ENCODE measurements at regions not wholly inside any gene's neighbourhood (a gene's known extent, or its start where the extent isn't known, plus 50 kb on each side); places are given as distances from the start of the nearest gene placed in this dataset.

DNA sequence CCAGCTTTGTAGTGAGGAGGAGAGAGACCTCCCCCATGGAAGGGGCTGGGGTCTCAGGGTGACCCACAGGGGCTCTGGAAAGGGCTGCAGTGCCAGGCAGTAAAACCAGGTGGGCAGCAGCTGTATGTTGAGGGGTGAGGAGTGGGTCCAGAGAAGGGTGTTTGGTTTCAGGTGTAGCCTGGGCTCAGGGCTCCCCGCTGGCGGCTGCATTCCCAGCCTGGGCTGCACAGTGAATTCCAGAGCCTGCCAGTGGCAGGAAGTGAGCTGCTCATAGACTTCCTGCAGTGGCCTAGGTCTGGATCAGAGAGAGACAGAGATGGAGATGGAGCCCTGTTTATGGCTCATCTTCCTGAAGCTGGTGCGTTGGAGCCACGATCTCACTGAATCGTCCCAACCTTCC, 356.4 kb downstream of the PTPRU start:
- Histone ChIP-seq H3K27ac (no peak overlapping the region), H3K9me3 (no peaks in the 10 kb centered on the region), H3K4me2 (no peak overlapping the region), H3K4me3 (no peak overlapping the region), H3K4me1 (no peaks in the 10 kb centered on the region)
- no peak for FAIRE-seq
- DNase-seq (ENCODE audit: low read depth in 1 of 2, low spot score in 1 of 2): no peak
- ChIA-PET CTCF (no interaction called here), POLR2A (no interaction called here)
- TF ChIP-seq POLR2A (IDR thresholded peaks at IDR 0.05; ENCODE audit: low read length) (no peak), NPAS2 (CRISPR knock-in tag; IDR thresholded peaks at IDR 0.05; ENCODE audit: borderline replicate concordance) (no peak), EHMT2 (IDR thresholded peaks at IDR 0.05; ENCODE audit: low read depth) (no peak), HOXB5 (CRISPR knock-in tag; IDR thresholded peaks at IDR 0.05) (no peak), ZNF302 (CRISPR knock-in tag; IDR thresholded peaks at IDR 0.05) (no peak), RNF2 (IDR thresholded peaks at IDR 0.05; ENCODE audit: borderline replicate concordance, low read depth) (no peak), ZFP36 (IDR thresholded peaks at IDR 0.05; ENCODE audit: borderline replicate concordance, partially characterized antibody) (no peak), CBX8 (IDR thresholded peaks at IDR 0.05) (no peak), KDM1A (IDR thresholded peaks at IDR 0.05; ENCODE audit: low read depth) (no peak)
- TF ChIP-seq, protein P1, sequence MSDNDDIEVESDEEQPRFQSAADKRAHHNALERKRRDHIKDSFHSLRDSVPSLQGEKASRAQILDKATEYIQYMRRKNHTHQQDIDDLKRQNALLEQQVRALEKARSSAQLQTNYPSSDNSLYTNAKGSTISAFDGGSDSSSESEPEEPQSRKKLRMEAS (IDR thresholded peaks at IDR 0.05): no peak
- TF ChIP-seq, protein P2, sequence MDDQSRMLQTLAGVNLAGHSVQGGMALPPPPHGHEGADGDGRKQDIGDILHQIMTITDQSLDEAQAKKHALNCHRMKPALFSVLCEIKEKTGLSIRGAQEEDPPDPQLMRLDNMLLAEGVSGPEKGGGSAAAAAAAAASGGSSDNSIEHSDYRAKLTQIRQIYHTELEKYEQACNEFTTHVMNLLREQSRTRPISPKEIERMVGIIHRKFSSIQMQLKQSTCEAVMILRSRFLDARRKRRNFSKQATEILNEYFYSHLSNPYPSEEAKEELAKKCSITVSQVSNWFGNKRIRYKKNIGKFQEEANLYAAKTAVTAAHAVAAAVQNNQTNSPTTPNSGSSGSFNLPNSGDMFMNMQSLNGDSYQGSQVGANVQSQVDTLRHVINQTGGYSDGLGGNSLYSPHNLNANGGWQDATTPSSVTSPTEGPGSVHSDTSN (IDR thresholded peaks at IDR 0.05): no peak
- WGBS (ENCODE audit: missing lambda C conversion rate): 33% methylated on average over 3 of the region's 5 CpGs
- ATAC-seq: no peak

DNA sequence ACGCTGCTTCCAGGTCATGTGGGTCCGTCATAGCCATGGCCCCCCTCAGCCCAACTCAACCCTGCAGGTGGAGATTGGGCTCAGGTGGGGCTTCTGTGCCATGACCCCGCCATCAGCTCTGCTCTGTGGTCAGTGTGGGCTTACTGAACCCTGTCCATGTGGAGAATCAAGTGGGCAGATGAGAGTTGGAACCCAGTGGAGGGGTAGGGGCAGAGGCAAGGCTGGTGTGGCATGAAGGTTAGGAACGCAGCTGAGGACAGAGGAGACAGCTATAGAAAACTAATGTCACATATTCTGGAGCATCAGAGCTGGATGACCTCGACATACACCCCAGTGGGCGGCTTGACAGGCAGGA, 355.9 kb downstream of the PTPRU start:
- no peak for FAIRE-seq
- ChIA-PET POLR2A (no interaction called here), CTCF (no interaction called here)
- Histone ChIP-seq H3K4me3 (no peak overlapping the region), H3K4me1 (no peaks in the 10 kb centered on the region), H3K4me2 (no peak overlapping the region), H3K9me3 (no peaks in the 10 kb centered on the region), H3K27ac (no peak overlapping the region)
- TF ChIP-seq HOXA7 (CRISPR knock-in tag; IDR thresholded peaks at IDR 0.05): no peak
- TF ChIP-seq MAZ (IDR thresholded peaks at IDR 0.05; ENCODE audit: borderline replicate concordance, low read depth, low read length): no peak
- TF ChIP-seq KDM5A (IDR thresholded peaks at IDR 0.05): no peak
- ATAC-seq: no peak
- no peak for DNase-seq (ENCODE audit: low read depth in 1 of 2, low spot score in 1 of 2)
- WGBS (ENCODE audit: missing lambda C conversion rate): 37% methylated on average over 3 of the region's 6 CpGs

DNA sequence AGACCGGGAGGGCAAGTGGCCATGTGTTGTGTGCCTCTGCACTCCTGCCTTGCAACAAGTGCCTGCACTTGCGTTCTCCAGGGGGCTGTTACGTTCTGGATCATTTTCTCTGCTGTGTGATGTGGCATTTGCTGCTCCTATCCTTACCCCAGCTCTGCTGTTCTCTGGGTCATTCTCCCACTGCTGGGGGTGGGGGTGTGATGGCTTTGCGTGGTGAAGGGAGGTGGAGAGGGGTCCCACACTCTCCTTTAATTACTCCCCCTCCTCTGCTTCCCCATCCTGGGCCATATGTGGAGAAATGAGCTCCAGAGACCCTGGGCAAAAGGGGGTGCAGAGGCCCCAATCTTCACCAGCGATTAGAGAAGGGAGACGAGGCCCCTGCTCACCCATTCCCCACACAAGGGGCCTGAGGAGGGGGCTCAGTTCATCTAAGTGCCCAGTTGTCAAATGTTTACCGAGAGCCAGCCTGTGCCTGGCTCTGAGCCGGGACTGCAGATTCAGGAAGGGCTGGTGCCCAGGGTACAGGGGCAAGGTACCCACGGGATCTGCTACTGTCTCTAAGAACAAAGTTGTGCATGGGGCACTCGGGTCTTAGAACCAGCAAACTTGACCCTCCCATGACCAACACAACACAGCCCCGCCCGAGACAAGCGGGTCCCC, 355.4 kb downstream of the PTPRU start:
- ChIA-PET POLR2A (no interaction called here), CTCF (no interaction called here)
- no peak for ATAC-seq
- Histone ChIP-seq H3K4me2 (no peak overlapping the region), H3K27ac (no peak overlapping the region), H3K9me3 (no peaks in the 10 kb centered on the region), H3K4me3 (no peak overlapping the region), H3K4me1 (no peaks in the 10 kb centered on the region)
- WGBS (ENCODE audit: missing lambda C conversion rate): 26% methylated on average over 6 of the region's 13 CpGs
- no peak for TF ChIP-seq HOXB5 (CRISPR knock-in tag; IDR thresholded peaks at IDR 0.05)
- no peak for TF ChIP-seq ZC3H11A (IDR thresholded peaks at IDR 0.05)
- no peak for TF ChIP-seq FOSL2 (IDR thresholded peaks at IDR 0.05)
- TF ChIP-seq FOSL2 (CRISPR knock-in tag; IDR thresholded peaks at IDR 0.05): no peak
- TF ChIP-seq RAD21 (conservative IDR thresholded peaks at IDR 0.05 in 1 of 2, IDR thresholded peaks at IDR 0.05 in 1 of 2): no peak
- TF ChIP-seq FOSB (CRISPR knock-in tag; IDR thresholded peaks at IDR 0.05): no peak
- no peak for TF ChIP-seq RCOR1 (IDR thresholded peaks at IDR 0.05; ENCODE audit: low read depth, low read length)
- no peak for DNase-seq (ENCODE audit: low read depth in 1 of 2, low spot score in 1 of 2)
- FAIRE-seq: no peak
